AML-193 (cell line): ENCODE measurements at regions not wholly inside any gene's neighbourhood (a gene's known extent, or its start where the extent isn't known, plus 50 kb on each side); places are given as distances from the start of the nearest gene placed in this dataset.
"Not testable (repeated sequence)": the region's sequence is repeated elsewhere in the genome, so short reads cannot be mapped to it uniquely, and the experiment has no call there.

ENCODE experiments used
- DNase-seq, 2 experiments: peaks; one replicate each; lab custom pipeline; 2025; lab: John Stamatoyannopoulos, UW

- DNase-seq: not testable (repeated sequence)
Measured at GRCh38 chr7:69052-69451, 123.3 kb upstream of the FAM20C start.

GRCh38 chr7:69499-70123, 122.8 kb upstream of the FAM20C start:
- DNase-seq: not testable (repeated sequence)

DNA sequence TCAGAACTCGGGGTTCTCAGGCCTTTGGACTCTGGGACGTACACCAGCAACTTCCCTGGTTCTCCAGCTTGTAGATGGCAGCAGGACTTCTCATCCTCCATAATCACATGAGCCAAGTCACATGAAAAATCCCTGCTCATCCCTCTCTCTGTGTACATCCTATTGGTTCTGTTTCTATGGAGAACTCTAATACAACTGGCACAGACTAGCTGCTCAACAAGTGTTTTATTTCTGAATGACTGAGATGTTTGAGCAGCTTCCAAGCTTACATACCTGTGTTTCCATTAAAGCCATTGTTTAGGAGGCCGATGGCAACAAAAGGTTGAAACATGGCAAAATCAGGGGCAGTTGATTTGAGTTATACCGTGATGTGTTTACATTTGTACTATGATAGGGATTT, 122.2 kb upstream of the FAM20C start:
- DNase-seq: not testable (repeated sequence)

GRCh38 chr7:70989-71388, 121.4 kb upstream of the FAM20C start:
- not testable (repeated sequence) for DNase-seq

- DNase-seq: not testable (repeated sequence)
Measured at GRCh38 chr7:72266-73057, 119.9 kb upstream of the FAM20C start.

DNA sequence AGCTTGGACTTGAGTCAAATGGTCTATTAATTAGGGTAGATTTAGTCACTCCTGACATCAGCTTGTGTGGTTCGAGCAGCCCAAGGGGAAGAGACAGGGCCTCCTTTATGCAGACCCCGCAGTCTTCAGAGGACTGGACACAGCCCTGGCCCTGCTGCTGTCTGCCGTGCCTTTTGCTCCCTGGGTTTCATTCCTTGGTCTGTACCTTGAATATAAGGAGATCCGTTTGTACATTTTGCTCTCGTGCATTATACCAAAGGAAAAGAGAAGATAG, 119.4 kb upstream of the FAM20C start:
- DNase-seq: not testable (repeated sequence)

GRCh38 chr7:74008-74540, 118.3 kb upstream of the FAM20C start:
- DNase-seq: not testable (repeated sequence)

GRCh38 chr7:75511-75910, 116.9 kb upstream of the FAM20C start:
- not testable (repeated sequence) for DNase-seq

GRCh38 chr7:76202-76601, 116.2 kb upstream of the FAM20C start:
- DNase-seq: not testable (repeated sequence)

- DNase-seq: not testable (repeated sequence)
Measured at GRCh38 chr7:76829-77395, 115.5 kb upstream of the FAM20C start.

DNA sequence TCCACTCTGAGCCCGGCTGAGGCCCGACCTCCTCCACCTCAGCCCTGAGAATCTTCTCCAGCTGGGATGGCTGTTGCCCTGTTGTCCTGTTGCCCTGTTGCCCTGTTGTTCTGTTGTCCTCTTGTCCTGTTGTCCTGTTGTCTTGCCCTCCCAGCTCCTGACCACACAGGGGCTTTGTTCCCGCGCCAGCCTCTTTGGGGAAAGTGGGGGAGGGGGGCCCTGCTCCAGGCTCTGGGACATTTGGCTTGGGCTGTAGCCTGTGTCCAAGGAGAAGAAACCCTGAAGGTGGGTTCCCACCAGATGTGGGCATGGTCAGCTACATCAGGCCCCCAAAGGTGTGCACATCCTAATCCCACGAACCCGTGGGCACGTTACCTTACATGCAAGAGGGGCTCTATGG, 113.5 kb upstream of the FAM20C start:
- DNase-seq: not testable (repeated sequence)

DNA sequence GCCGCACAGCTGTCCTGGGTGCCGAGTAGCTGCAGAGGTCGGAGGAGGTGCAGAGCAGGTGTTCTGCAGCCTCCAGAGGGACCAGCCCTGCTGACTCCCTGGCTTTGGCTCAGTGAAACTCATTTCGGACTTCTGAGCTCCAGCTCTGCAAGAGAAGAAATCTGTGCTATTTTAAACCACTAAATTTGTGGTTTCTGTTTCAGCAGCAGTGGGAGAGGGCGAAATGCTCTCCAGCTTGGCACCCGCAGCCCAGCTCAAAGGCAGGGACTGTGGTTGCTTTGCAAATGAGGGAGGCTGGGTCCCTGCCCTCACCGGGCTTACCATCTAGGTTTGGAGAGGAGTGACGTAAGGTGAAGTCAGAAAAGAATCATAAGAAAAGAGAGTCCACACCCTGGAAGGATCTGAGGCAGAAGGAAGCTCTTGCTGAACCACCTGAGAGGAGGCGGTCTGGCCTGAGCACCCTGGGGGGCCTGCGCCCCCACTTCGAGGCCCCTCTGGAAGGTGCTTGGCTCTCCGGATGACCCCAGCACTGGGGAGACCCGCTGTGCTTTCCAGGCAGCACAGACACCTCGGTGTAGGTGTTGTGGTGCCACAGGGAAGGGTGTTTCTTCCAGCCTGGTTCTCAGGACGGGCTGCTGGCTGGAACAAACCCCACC, 112.8 kb upstream of the FAM20C start:
- DNase-seq: not testable (repeated sequence)

GRCh38 chr7:80259-81067, 111.9 kb upstream of the FAM20C start:
- no peak for DNase-seq

DNA sequence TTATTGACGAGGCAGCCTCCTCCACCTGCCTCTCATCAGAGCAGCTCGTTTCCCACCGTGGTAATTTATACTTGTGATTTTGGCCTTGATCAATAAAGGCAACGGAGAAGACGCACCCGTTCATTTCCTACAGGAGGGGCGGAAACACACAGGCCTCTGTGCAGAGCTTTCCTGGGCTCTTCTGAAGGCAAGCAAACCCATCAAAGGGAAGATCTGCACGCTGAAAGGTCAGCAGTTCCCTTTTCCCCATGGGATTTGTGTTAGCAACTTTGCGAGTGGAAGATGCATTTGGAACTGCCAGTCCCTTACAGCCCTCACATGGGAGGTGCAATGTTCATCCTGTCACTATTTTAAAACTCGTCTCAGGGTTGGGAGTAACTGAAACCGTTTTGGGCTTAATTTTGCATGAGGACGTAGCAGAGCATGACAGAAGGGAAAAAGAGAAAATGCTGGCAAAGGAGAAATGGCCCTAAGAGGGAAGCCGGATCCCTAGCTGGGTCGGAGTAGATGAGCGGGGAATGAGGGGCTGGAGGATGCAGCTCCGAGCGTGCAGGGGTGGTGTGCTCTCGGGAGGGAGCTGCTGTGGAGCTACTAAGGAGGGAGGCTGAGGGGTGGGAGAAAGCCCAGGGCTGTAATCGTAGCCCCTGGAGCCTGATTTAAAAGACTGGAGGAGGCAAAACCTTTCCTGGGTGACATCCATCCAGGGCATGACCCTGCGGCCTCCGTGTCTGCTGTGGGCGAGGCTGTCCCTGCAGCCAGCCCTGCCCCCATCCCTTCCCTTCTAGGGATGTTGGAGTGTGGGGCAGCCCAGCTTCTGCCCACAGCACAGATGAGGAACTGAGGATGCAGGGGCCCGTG, 111.1 kb upstream of the FAM20C start:
- DNase-seq: no peak

- DNase-seq: no peak
Measured at GRCh38 chr7:81926-82756, 110.2 kb upstream of the FAM20C start.

DNA sequence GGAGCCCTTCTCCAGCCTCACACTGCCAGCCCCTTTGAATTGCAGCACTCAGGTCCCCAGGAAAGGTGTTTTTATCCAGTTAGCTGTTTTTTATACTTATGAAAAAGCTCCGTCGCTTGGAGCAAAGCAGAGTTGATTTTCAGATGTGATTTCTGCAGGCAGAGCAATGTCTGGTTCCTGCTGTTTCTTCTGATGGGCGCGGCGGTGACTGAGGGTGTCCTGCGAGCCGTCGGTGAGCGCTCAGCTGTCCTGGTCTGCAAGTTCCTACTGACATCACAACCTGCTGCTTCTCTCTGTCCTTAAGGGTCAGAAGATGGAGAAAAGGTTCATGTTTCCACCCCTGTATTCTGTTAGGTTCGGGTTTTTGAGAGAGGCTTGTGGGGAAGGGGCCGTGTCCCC, 109.6 kb upstream of the FAM20C start:
- DNase-seq: no peak

- DNase-seq: no peak
Measured at GRCh38 chr7:83441-83840, 108.9 kb upstream of the FAM20C start.

- DNase-seq: no peak
Measured at GRCh38 chr7:83861-84632, 108.3 kb upstream of the FAM20C start.

GRCh38 chr7:84633-85020, 107.7 kb upstream of the FAM20C start:
- DNase-seq: no peak
